NCI-H146 treated with DMSO at 0.1 percent for 48 hours (cell line): ENCODE measurements at regions not wholly inside any gene's neighbourhood (a gene's known extent, or its start where the extent isn't known, plus 50 kb on each side); places are given as distances from the start of the nearest gene placed in this dataset.

ENCODE experiments used
- DNase-seq: peaks from one replicate; lab custom pipeline; 2025; ENCODE audit not compliant: unreplicated experiment; lab: John Stamatoyannopoulos, UW

DNA sequence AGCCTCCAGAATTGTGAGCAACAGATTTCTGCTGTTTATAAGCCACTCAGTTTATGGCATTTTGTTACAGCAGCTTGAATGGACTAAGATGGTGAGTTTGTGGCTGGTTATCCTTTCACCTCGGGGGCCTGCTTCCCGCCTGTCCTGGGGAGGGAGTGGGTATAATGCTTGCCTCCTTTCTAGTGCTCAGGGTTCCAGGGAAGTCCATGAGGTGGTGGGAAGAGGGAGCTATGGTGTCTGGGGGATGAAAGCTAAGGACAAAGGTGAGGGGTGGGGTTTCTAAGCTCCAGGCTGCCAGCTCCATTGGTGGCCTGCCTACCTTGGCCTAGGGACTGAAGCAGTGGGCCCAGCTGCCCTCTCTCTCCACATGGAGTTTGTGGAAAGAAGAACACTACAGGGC, 50.2 kb upstream of the SDK2 start:
- DNase-seq: no peak

DNA sequence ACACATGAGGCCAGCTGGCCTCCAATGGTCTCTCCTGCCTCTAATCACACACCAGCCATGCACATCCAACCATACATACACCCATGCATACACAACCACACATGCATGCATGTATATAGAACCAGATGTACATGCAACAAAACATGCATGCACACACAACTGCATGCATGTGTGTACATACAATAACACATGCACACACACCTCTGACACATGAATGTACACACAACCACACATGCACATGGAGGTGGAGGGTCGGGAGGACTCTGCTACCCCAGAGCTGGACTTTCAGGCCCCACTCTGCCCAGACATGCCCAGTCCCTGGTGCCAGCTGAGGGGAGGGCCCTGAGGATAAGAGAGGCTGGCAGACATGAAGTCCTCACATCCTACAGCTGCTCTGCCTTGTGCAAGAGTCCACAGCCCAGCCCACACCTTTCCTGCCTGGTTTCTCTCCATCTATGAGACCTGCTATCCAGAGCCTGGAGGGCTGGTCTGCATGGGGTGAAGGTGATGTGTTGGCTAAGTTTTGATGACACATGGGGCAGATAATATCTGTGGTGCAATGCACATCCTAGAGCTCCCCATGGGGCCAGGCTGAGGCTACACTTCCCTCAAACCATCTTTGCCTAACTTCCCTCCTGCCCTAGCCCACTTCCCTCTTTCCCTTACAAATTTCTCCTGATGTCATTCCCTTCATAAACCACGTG, 50.9 kb upstream of the SDK2 start:
- DNase-seq: no peak

DNA sequence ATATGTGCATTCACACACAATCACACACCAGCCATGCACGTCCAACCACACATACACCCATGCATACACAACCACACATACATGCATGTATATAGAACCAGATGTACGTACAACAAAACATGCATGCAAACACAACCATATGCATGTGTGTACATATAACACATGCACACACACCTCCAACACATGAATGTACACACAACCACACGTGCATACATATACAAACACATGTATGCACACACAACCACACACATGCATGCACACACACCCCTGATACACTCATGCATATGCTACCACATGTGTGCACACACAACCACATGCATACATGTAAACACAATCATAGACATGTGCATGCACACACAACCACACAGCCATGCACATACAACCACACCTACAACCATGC, 52.0 kb upstream of the SDK2 start:
- no peak for DNase-seq

DNA sequence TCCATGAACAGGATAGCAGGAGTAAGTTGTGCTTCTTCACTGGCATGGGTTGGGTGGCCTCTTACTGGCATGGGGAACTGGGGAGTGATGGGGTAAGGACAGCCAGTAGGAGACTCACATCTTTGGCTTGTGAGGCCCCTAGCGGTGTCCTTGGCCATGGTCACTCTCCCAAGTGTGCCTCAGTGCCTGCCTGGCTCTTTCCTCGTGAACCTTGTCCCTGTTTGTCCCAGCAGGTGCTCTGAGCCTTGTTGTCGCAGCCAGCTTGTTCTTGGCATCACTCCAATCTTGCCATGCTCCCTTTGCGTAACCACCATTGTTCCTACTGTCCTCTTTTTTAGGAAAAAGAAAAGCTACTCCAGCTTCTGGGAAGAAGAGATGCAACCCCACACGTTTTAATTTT, 53.6 kb upstream of the SDK2 start:
- DNase-seq: peak; percentile 80

DNA sequence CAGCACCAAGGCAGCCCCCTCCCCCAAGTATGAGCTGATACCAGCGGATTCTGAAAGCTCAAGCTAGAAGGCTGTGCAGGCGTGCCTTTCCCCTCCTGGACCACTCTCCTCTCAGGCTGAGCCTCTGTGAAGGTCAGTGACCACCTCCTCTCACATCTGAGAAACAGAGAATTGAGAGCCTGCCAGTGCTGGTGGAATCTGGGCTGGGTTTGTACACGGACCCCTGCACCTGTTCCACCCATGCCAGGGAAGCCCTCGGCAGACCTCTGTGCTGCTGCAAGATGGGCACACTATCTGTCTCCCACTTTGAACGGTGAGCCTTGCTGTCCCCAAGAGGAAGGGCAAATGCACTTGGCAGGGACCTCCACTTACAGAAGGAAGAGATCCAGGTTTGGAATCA, 54.7 kb upstream of the SDK2 start:
- DNase-seq: no peak

DNA sequence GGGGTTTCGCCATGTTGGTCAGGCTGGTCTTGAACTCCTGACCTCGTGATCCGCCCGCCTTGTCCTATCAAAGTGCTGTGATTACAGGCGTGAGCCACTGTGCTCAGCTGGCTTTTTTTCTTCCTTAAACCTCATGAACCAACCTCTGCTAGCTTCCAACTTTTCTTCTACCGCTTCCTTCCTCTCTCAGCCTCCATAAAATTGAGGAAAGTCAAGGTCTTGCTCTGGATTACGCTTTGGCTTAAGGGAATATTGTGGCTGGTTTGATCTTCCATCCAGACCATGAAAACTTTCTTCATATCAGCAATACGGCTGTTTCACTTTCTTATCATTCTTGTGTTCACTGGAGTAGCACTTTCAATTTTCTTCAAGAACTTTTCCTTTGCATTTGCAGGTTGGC, 57.5 kb upstream of the SDK2 start:
- DNase-seq: no peak

DNA sequence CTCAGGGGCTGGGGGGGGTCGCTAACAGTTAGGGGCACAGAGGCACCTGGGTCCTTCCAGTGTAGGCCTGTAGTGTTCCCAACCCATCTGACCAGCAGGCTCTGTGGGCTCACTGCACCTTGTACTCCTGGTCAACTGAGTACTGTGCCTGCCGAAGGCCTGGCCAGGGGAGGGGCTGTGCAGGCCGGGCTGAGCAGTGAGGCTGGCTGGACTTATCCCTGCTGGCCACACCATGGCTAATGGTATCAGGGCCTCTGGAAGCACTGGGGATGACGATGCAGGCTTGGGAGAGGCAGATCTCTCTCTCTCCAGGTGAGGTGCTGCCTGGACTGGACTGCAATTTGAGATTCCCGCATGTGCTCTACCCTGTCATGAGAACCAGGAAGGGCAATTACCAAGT, 58.9 kb upstream of the SDK2 start:
- DNase-seq: no peak

DNA sequence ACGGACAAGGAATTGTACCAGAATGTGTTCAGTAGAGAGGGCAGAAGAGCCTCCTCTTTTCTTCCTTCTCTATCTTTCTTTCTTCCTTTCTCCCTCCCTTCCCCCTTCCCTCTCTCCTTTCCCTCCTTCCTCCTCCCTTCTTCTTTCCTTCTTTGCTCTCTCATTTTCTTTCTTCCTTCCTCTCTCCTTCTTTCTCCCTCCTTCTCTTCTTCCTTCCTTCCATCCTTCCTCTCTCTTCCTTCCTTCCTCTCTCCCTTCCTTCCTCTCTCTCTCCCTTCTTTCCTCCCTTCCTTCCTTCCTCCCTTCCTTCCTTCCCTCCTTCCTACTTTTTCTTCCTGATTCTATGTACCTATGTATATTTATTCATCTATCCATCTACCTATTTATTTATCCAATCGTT, 59.7 kb upstream of the SDK2 start:
- no peak for DNase-seq

DNA sequence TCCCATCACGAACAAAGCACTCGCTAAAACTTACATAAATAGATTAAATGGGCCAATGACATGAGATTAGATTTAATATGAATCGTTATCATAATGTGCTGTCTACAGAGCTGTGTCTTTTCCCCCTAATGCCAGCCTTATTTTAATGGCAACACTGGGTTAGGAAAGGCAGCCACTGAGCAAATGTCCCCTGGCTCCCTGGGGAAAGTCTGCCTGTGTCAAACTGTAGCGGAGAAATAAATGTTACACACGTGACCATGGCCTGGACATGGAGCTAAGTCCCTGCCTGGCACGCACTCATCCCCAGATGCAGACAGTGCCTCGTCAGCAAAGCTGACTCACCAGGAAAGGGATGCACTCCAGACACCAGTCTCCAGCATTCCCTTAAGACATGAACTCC, 61.3 kb upstream of the SDK2 start:
- DNase-seq: no peak

DNA sequence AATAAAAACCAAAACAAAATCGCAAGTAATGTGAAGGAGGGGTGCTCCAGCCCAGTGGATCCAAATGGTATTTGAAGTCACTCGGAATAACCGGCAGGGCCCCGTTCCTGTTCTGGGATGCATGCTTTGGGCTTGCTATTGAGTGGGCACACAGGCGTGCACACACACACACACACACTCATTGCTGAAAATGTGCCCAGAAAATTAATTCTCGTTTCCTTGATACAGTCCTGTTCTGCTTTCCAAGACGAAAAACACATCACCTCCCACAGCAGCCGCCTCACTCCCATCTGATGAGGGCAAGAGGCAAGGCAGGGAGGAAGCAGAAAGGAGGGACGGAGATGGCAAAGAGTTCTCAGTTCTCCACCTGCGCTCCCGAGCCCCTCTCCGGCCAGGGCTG, 62.2 kb upstream of the SDK2 start:
- DNase-seq: no peak

DNA sequence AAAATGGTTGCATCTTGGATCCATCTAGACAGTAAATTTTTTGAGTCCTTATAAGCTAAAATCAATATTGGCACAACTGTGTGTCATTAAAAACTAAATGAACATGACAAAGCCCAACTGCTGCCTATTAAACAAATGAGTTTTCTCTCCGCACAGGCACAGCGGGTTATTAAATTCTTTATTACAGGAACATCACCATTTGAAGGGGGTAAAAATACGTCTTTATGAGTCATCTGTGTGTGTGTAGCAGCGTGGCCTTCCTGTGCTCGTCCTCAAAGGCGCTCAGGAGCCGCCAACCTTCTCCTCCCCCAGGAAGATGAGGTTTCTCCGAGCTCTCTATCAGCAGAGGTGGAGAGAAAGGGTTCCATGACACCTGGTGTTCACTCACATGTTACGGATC, 62.6 kb upstream of the SDK2 start:
- peak; percentile 88 for DNase-seq

DNA sequence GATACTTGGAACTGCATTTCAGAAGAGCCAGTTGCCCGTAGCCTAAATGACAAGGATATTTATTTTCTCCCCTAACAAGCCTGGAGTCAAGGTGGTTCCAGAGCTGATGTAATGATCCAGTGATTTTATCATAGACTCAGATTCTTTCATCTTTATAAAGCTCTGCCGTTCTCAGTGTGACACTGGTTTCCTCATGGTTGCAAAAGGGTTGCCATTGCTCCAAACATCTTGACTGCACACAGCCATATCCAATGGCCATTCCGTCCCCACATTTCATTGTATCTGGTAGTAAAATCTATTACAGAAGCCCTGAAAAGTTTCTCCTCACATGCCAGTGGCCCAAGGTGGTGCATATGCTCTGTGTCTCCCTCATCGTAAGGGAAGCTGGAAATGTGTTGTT, 63.1 kb upstream of the SDK2 start:
- DNase-seq: no peak

DNA sequence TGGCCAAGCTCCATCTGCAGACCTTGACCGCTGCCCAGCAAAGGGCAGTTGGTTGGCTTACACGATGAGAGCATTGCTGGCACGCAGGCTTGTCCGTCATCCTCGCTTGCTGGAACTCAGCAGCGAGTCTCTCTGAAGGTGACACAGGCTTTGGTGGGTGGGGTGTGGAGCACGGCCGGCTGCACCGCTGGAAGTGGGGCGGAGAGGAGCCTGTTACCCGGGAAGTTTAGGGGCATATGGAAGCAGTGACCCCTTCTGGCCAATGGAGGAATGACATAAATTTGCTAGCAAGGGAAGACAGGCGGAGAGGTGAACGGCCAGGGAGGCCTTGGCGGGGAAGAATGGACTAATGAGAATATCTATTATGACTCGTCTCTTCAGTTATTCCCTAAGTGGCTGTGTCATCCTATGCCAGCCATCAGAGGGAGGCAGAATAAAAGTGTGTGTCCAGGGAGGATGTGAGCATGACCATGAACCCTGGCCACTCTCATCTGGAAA, 65.9 kb upstream of the SDK2 start:
- DNase-seq: peak; percentile 70

DNA sequence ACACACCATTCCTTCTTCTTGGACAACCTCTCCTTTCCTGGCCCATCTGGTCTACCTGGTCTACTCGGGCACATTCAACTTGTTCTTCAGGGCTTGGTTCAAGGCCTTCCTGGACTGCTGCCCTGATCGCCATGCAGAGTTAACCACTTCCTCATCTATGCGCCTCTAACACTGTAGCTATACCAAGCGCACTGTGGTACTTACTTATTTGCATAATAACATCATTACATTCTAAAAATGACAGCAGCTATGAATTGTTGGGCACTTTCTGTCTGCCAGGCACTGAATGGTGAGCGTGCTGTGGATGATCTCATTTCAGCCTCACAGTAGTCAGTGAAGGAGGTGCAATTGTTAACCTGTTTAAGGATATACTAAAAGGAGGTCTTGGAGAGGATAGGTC, 66.9 kb upstream of the SDK2 start:
- no peak for DNase-seq

DNA sequence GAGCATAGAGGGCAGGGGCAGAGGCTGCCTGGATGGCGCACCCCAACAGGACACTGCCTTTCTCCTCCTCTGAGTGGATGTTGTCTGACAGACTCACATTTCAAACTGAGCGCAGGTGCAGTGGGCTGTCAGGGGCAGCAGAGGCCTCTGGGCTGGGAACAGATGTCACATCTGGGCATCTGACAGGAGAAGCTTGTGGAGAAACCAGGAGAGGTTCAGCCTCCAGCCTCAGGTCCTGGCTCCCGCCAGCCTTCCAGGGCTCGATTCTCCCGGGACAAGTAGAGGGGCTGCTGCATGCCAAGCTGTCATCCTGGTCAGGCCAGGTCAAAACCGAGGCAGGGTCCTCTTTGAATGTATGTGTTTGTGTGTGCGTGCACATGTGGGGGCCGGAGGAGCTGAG, 67.7 kb upstream of the SDK2 start:
- no peak for DNase-seq

DNA sequence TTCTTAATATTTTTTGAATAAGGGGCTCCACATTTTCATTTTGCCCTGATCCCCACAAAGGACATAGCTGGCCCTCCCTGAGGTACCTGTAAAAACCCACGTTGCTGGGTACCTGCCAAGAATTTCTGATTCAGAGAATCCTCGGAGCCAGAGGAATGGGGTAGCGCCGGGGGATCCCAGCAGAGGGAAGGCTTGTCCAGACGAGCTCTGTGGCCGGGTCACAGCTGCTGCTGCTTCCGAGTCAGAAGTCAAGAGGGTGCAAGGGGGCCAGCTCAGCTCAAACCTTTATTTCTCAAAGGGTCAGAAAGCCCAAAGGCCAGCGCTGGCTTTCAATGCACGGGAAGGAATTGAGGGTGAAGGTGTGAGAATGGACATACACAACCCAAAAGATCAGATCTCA, 68.9 kb upstream of the SDK2 start:
- no peak for DNase-seq

DNA sequence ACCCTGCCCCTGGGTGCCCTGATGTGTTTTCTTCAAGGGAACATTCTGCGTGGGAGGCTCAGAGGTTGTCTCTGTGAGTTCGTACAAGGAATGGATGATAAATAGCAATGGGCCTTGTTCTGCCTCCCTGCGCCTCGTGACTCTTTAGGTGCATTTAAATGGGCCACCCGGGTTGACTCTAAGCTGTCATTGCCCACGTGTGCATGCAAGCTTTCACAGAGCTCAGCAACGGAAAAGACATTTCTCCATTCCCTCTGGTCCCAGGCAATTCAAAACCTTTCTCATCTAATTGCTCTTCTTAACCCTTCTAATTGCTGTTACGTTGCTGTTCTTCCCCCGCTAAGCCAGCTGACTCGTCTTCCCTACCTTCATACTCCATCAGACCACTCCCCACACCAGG, 71.5 kb upstream of the SDK2 start:
- no peak for DNase-seq

DNA sequence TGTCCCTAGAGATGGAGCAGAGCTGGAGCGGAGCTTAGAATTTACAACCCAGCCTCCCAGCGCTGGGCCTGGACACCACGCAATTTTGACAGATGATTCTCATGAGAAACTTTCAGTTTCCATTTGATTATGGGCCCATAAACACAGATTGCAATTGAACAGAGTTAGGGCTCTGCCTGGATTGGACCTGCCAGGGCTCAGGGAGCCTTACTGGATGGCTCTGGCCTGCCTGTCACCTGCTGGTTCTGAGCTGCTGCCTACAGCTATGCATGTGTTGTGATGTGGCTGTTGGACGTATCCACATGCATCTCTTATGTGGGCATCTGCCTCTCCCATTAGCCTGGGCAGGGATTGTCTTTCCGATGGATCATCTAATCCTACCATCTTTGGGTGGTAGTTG, 73.4 kb upstream of the SDK2 start:
- DNase-seq: no peak

DNA sequence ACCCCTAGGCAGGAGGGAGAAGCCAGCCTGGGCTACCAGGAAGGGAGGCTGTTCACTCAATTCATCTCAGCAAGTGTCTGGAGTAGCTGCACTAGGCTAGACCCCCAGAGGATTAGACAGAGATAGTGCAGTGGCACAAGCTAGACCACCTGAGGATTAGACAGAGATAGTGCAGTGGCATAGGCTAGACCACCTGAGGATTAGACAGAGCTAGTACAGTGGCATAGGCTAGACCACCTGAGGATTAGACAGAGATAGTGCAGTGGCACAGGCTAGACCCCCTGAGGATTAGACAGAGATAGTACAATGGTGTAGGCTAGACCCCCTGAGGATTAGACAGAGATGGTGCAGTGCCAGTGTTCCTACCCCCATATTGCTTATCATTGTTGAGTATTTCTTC, 74.1 kb upstream of the SDK2 start:
- no peak for DNase-seq

DNA sequence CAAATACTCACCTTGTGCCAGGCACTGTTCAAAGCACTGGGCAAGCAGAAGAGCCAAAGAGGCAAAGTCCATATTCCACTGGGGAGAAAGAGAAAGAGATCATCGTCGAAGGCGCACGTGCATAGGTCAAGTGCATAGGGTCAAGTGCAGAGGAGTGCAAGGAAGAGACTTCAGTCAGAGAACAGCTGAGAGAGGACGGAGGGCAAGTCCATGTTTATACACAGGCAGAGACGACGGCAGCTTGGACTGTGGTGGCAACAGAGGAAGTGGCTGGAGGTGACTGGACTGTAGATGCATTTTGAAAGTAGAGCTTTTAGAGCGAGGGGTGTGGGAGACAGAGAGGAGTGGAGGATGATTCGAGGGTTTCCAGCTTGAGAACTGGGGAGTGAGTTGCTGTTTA, 74.7 kb upstream of the SDK2 start:
- DNase-seq: no peak

DNA sequence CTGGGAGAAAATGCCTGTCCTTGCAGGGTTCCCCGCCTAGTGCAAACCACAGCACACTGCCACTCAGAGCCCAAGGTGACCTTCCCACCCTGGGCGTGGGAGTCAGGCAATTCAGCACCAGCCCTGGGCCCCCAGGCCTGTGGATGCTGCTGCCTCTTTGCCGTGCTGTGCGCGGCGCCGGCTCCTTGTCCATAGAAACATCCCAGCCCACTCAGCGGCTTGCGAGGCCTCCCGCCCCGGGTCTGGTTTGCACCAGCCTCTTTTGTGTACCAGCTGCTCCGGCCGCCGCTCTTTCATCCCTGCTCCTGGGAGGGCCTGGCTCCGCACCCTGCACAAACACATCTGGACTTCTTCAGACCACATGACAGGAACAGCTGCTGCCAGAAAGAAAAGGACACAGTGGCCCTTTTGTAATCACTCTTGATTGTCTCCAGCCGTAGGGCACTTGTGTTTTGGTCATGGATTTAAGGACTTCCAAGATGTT, 75.4 kb upstream of the SDK2 start:
- DNase-seq: peak; percentile 74

DNA sequence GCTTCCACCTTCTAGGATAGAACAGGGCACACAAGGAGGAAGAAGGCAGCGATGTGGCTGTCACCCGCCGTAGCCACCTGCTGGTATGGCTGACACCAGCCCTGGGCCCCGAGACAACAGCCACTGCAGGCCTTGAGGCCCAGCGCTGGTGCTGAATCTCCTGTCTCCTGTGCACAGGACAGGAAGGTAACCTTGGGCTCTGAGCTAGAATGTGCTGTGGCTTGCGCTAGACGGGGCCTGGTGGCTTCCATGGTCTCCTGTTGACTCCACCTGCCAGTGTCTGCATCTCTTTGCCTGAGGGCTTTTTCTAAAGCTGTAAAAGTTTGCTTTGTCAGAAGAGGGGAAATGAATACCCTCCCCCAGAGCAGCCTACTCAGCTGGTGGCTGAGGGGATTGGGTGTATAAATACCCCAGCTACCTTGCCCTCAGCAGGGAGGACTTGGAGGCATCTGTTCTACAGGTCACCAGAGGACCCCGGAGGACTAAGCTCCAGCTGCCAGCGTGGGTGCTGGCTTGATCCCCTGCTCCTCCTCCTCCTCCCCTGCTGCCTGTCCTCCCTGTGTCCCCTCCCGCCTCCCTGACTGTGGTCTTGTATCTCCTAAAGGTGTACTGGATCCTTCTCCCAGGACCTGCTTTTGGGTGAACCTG, 76.1 kb upstream of the SDK2 start:
- DNase-seq: peak; percentile 64

DNA sequence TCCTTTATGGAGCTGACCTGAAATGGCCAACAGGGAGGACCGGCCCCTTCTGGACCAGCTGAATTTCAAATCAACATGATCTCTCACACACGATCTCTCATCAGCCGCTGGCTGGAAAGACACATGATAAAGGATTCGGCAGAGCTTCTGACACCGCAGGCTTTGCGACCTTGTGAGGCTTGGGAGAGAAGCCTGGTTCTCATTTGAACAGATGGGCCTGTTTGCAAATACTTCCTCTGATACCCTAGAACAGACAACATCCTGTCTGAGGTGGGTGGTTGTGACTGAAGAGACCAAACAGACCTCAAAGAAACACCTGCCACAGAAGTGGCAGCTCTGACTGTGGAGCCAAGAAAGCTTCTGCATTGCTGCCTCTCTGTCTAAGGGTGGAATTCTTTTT, 77.9 kb upstream of the SDK2 start:
- DNase-seq: no peak
